ENCODE measurements at regions not wholly inside any gene's neighbourhood (a gene's known extent, or its start where the extent isn't known, plus 50 kb on each side); places are given as distances from the start of the nearest gene placed in this dataset.

GRCh38 chr18:56152551-56153310 is 485.7 kb downstream of the TXNL1 start:
- Histone ChIP-seq H3K4me3 (ENCODE audit: low read length) (no peak overlapping the region), H3K4me1 (ENCODE audit: control insufficient read depth, insufficient read depth, low read length) (no peaks in the 10 kb centered on the region), H3K36me3 (ENCODE audit: control insufficient read depth, insufficient read depth, low read length) (no peaks in the 10 kb centered on the region), H3K27me3 (ENCODE audit: control insufficient read depth, insufficient read depth, low read length) (no peaks in the 10 kb centered on the region), H3K9me3 (ENCODE audit: control insufficient read depth, insufficient read depth, low read length) (peaks cover 3% of the 10 kb centered on the region), H3K27ac (ENCODE audit: low read length) (no peak overlapping the region)
- H3K4me1 Mint-ChIP-seq: no peaks in the 10 kb centered on the region
- H3K4me3 Mint-ChIP-seq: no peak overlapping the region
- no peaks in the 10 kb centered on the region for H3K27me3 Mint-ChIP-seq (ENCODE audit: low read depth in 2 of 2)
- no peak overlapping the region for H3K27ac Mint-ChIP-seq
- WGBS (ENCODE audit: insufficient coverage): 83% methylated on average over 12 of the region's 13 CpGs
- intact Hi-C loops (cut with micrococcal nuclease): no loop called here
- peaks cover 6 to 9% of the 10 kb centered on the region in 2 donors for H3K9me3 Mint-ChIP-seq
- TF ChIP-seq CTCF (IDR thresholded peaks at IDR 0.05): no peak
- ATAC-seq (no peak), DNase-seq (no peak)
- H3K36me3 Mint-ChIP-seq: no peaks in the 10 kb centered on the region

- no peak for ATAC-seq
- no peak overlapping the region for H3K4me3 Mint-ChIP-seq
Observed at GRCh38 chr18:56148373-56148772, 490.0 kb downstream of the TXNL1 start.

GRCh38 chr18:56146565-56146964 is 491.8 kb downstream of the TXNL1 start:
- intact Hi-C loops (cut with micrococcal nuclease): loop anchor here (10.0 kb wide), 1 partner anchor 58 kb away; no protein-coding TSS in a partner anchor
- Mint-ChIP-seq H3K27me3 (ENCODE audit: low read depth in 2 of 2) (no peaks in the 10 kb centered on the region), H3K9me3 (peaks cover 5 to 6% of the 10 kb centered on the region in 2 donors), H3K27ac (no peak overlapping the region), H3K4me1 (no peaks in the 10 kb centered on the region), H3K36me3 (no peaks in the 10 kb centered on the region), H3K4me3 (no peak overlapping the region)
- H3K9me3 ChIP-seq (ENCODE audit: control insufficient read depth, insufficient read depth, low read length): no peaks in the 10 kb centered on the region
- no peak for DNase-seq
- no peak for ATAC-seq
- 86% methylated on average over 1 of the region's 1 CpG for WGBS (ENCODE audit: insufficient coverage)
- no peak overlapping the region for H3K4me3 ChIP-seq (ENCODE audit: low read length)
- no peaks in the 10 kb centered on the region for H3K36me3 ChIP-seq (ENCODE audit: control insufficient read depth, insufficient read depth, low read length)
- H3K4me1 ChIP-seq (ENCODE audit: control insufficient read depth, insufficient read depth, low read length): no peaks in the 10 kb centered on the region
- no peak for TF ChIP-seq CTCF (IDR thresholded peaks at IDR 0.05)
- H3K27ac ChIP-seq (ENCODE audit: low read length): no peak overlapping the region
- no peaks in the 10 kb centered on the region for H3K27me3 ChIP-seq (ENCODE audit: control insufficient read depth, insufficient read depth, low read length)

More at GRCh38 chr18:56148373-56148772, 490.0 kb downstream of the TXNL1 start:
- H3K4me1 Mint-ChIP-seq: no peaks in the 10 kb centered on the region
- H3K27ac Mint-ChIP-seq: no peak overlapping the region
- H3K27me3 ChIP-seq (ENCODE audit: control insufficient read depth, insufficient read depth, low read length): no peaks in the 10 kb centered on the region
- H3K9me3 Mint-ChIP-seq: peaks cover 5 to 11% of the 10 kb centered on the region in 2 donors
- peaks cover 3% of the 10 kb centered on the region for H3K9me3 ChIP-seq (ENCODE audit: control insufficient read depth, insufficient read depth, low read length)
- H3K36me3 Mint-ChIP-seq: no peaks in the 10 kb centered on the region
- TF ChIP-seq CTCF (IDR thresholded peaks at IDR 0.05): no peak
- no peaks in the 10 kb centered on the region for H3K4me1 ChIP-seq (ENCODE audit: control insufficient read depth, insufficient read depth, low read length)
- no peaks in the 10 kb centered on the region for H3K27me3 Mint-ChIP-seq (ENCODE audit: low read depth in 2 of 2)
- H3K4me3 ChIP-seq (ENCODE audit: low read length): no peak overlapping the region
- H3K27ac ChIP-seq (ENCODE audit: low read length): no peak overlapping the region
- no peak for DNase-seq
- intact Hi-C loops (cut with micrococcal nuclease): loop anchor here (10.0 kb wide), 1 partner anchor 56 kb away; no protein-coding TSS in a partner anchor
- no peaks in the 10 kb centered on the region for H3K36me3 ChIP-seq (ENCODE audit: control insufficient read depth, insufficient read depth, low read length)

- Histone ChIP-seq H3K36me3 (ENCODE audit: control insufficient read depth, insufficient read depth, low read length) (no peaks in the 10 kb centered on the region), H3K27ac (ENCODE audit: low read length) (no peak overlapping the region), H3K27me3 (ENCODE audit: control insufficient read depth, insufficient read depth, low read length) (no peaks in the 10 kb centered on the region), H3K4me1 (ENCODE audit: control insufficient read depth, insufficient read depth, low read length) (no peaks in the 10 kb centered on the region), H3K9me3 (ENCODE audit: control insufficient read depth, insufficient read depth, low read length) (no peaks in the 10 kb centered on the region), H3K4me3 (ENCODE audit: low read length) (no peak overlapping the region)
- intact Hi-C loops (cut with micrococcal nuclease): loop anchor here (10.0 kb wide), 1 partner anchor 63 kb away; no protein-coding TSS in a partner anchor
- no peak for TF ChIP-seq CTCF (IDR thresholded peaks at IDR 0.05)
- no CpG with 5 or more reads among the region's 2 CpGs for WGBS (ENCODE audit: insufficient coverage)
- ATAC-seq (no peak), DNase-seq (no peak)
- Mint-ChIP-seq H3K36me3 (no peaks in the 10 kb centered on the region), H3K27me3 (ENCODE audit: low read depth in 2 of 2) (no peaks in the 10 kb centered on the region), H3K9me3 (peaks cover 2 to 8% of the 10 kb centered on the region in 2 donors), H3K27ac (no peak overlapping the region), H3K4me3 (no peak overlapping the region), H3K4me1 (no peaks in the 10 kb centered on the region)
Observed at GRCh38 chr18:56142001-56142400, 496.4 kb downstream of the TXNL1 start.
